Stimulated activated CD8-positive, alpha-beta memory T cell treated with anti-CD3 and anti-CD28 coated beads, Interleukin-15, amount 100 ng/mL, for 1 hour (primary cell): ENCODE measurements at regions not wholly inside any gene's neighbourhood (a gene's known extent, or its start where the extent isn't known, plus 50 kb on each side); places are given as distances from the start of the nearest gene placed in this dataset.
"Not testable (repeated sequence)": the region's sequence is repeated elsewhere in the genome, so short reads cannot be mapped to it uniquely, and the experiment has no call there.

Experiments
- DNase-seq: peaks from one replicate; pipeline ENCODE4 v3.0.0-alpha.2; 2020; ENCODE audit warnings: low read depth

DNA sequence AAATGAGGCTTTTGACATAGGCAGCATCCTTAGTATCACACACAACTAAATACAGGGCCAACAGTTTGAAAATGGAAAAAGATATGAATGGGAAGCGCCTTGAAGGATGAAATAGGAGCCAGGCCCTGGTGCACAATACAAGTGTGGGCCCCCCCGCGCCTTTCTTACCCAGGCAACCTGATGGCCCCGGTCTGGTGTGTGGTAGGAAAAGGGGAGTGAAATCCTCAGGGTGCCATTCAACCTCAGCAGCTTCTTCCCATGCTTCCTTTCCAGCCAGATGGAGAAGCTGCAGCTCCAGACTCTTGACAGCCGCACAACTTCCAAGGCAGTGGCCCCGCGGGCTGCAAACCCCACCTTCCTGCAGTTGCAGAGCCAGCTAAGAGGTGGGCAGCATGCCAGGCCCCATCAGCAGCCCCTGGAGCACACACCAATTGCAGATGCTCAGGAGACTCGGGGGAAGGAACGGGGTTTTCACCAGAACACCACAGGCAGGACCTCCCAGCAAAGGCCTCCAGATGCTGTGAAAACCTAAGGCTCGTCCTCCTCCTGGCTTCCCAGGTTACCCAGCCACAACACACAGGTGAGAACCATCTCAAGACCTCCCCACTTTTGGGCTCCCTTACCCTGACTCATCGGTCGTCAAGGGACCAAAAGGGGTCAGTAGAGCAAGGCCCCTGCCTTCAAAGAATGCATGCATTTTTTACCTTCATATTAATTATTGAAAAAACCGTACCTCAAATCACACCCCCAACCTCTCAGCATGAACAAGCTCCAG lies 101.6 kb downstream of the CPN2 start:
- no peak for DNase-seq

DNA sequence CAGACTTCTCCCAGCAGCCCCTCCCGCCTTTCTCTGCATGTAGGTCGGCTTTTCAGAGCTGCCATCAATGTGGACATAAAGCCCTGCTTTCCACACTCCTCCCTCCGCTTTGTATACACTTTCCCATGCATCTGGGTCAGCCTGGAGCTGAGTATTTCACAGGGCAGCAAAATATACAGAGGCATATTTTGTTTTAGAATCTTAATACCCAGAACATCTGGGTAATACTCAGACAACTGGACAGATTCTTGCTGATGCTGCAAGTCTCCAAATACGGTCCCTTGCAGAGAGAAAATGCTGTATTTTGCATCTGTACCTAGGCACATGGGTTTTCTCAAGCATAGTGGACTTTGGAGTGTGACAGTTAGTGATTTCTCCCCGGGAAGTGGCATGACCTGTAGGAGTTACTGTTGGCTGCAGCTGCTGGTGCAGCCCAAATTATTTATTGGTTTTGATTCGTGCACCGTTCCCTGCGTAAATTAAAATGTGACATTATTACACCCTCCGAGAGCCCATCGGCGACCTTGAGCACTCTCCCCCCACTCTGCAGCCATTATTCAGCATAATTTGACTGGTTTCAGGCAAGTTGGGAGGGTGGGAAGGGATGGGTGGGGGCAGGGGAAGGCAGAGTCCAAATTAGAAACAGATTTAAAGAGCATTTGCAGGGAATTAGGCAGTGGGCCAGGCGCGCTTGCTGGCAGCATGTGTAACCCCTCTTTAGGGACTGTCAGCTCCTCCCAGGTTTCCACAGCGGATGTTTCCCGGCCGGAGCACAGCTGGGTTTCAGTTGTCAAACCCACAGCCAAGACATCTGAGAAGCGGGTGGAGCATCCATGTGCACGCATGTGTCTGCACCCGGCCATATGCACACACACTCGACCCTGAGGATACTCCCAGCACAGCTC lies 100.8 kb downstream of the CPN2 start:
- DNase-seq, result no peak

DNA sequence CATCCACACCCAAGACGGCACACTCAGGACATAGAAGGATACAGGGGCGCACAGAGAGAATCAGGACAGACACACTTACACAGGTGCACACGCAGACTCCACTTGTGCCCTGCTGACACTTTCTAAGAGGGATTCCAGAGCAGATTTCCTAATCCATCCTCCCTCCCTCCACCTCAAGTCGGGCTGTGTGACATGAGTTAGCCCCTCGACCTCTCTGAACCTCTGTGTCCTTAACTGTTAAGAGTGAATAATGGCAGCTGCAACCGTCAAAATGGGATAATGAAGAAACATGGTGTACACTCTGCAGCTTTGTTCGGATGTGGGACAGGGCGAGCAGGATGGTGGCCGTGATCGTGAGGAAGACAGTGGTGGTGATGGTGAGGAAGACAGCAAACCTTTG lies 100.1 kb downstream of the CPN2 start:
- no peak for DNase-seq

DNA sequence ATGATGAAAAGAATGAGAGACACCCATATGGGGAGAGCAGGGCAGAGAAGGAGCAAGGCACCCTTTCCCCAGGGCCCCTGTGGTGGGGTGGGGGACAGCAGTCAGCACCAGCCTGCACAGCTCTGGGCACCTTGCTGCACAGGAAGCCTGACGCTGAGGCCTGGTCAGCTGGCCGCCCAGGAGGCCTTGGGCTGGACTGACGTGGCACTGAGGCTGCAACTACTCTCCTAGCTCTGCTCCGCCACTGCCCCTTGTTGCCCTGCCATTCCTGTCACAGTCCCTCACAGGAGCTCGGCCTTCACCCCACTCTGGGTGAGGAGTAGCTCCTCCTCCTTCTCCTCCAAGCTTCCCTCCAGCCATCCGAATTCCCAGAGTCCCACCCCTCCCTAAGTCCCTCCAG lies 99.7 kb downstream of the CPN2 start:
- no peak for DNase-seq

DNA sequence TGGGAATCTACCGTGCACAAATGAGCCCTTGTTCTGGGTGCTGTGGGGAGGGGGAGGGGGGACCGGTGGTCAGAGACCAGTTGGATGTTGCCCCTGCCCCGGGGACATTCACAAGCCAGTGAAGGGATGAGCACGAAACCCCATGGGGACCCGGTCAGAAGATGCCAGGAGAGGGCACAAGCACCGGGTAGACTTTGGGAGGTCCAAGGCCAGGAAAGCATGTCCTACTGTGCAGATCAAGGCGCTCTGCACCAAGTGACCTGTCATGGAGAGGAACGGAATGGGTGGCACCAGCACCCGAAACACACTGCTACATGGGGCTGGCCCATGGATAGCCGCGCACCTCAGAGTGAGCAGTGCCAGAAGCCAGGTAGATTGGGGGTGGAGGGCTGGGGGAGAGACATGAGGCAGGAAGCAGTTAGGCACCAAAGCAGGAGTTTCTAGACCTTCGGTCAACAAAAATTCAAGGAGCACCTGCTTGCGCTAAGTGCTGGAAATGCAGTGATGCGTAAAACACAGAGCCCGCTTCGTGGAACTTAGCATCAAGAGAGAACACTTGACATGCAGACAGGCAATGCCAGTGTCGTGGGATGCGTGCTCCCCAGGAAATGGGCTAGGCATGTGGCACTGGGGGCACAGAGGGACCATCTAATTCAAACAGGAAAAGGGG lies 99.1 kb downstream of the CPN2 start:
- DNase-seq, result no peak

DNA sequence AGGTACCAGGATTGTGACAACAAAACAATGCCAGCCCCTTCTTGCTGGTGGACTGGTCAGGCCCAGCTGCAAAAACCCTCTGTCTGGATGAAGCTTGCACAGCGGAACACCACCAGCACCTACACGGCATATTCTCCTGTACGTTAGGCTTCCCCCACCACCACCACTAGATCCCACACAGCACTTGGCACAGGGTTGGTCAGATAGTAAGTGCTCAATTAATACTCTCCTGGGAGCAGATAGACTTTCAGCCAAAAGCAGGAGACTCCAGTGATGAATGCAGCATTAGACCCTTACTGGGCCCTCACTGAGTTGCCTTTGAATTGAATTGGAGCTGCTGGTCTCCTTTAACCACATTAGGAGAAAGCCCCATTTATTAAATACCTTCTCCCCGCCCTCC lies 97.9 kb downstream of the CPN2 start:
- DNase-seq, result no peak

DNA sequence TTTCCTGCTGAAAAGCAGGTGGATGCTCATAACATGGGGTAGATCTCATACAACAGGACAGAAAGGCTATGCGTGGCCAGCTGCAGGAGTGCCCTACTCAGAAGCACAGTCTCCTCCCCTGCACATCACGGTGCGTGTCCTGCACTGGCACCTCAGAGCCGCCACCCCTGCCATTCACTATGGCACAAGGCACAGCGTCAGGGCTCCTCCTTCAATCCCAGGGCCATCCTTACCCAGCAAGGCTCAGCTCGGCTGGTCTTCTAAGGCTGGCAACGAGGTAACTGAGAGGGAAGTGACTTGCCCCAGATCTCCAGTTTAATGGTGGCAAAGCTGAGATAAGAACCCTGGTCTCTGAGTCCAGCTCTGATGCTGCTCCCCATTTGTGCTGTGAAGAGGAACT lies 97.1 kb downstream of the CPN2 start:
- no peak for DNase-seq

DNA sequence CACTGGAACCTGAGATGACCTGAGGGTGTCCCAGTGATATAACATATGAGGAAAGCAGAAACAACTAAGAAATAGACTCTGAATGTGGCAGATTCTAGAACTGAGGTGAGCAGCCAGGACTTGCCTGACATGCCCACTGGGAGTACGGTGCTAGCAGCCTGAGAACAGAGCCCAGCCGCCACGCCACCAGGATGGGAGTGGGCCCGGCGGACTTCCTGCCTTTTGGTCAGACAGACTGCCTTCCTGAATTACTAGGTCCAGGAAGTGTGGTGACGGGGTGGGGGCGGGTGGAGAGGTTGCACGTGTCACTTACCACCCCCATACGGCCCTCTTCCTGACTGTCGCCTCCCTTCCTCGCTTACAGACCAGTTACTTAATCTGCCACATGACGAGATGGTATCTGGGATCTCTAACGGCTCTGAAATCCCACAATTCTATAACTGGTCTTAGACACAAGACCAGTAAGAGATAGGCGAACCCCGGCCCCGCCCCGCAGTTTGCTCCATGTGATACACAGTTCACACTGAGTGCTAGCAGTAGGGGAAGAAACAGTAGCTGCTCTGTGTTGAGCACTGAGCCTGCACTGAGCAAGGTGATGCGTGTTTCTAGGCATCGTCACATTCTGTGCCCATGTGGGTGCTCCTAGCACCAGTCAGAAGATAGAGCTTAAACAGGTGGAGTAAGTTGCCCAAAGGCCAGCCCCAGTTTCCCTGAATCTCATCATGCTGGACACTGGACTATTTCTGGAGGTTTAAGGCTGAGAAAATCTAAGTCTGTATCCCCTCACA lies 95.7 kb downstream of the CPN2 start:
- peak; percentile 2 for DNase-seq

DNA sequence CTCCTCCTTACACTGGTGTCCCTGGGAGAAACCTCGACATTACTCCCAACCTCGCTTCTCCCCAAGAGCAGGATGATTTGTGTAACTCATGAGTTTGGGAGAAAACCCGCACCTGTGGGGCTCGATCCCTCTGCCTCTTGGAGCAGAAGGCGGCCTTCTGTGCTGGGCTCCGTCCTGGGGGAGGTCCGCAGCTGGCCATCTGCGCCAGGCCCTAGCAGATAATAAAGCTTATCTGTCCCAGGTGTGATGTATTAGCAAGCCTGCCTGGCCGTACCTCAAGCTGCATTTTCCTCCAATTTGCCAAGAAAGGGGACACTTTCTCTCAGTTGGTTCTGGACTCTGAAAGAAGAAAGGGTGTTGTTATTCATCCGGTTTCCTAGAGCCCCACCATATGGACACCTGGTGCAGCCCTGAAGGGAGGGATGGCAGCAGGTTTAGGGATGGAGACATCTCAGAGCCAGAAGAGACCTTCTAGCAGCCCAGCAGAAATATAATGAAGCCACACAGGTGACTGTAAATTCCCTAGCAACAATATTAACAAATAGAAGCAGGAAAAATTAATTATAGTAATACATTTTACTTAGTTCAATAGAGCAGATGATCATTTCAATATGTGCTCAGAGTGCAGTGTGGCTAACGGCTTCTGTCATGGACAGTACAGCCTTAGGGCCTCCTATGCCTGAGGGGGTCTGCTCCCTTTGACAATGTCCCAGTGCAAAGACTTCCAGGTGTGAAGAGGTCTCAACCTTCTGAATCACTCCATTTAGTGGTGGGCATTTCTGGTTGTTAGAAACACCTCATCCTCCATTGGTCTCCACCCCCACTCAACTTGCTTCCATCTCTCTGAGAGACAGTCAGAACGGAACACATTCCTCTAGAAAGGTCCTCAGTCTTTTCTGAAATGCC lies 94.8 kb downstream of the CPN2 start:
- DNase-seq, result no peak

DNA sequence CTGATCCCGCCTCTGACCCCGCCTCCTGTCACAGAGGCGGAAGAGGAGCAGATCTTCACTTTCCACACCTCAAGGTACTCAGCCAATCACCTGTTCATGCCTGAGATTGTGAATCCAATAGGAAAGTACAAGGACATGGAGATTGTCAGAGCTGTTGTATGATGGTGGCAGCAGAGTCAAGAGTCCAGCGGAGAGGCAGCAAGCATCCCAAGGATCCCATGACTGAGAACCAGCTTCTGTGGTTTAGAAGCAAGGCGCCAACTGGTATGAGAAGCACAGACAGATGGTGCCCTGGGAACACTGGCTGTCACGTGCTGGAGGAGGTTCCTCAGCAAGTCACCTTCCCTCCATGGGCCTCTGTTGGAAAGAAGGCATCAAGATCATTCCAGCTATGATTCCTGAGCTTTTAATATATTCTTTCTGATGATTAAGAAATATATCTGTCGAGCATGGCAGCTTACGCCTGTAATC lies 93.9 kb downstream of the CPN2 start:
- no peak for DNase-seq

DNA sequence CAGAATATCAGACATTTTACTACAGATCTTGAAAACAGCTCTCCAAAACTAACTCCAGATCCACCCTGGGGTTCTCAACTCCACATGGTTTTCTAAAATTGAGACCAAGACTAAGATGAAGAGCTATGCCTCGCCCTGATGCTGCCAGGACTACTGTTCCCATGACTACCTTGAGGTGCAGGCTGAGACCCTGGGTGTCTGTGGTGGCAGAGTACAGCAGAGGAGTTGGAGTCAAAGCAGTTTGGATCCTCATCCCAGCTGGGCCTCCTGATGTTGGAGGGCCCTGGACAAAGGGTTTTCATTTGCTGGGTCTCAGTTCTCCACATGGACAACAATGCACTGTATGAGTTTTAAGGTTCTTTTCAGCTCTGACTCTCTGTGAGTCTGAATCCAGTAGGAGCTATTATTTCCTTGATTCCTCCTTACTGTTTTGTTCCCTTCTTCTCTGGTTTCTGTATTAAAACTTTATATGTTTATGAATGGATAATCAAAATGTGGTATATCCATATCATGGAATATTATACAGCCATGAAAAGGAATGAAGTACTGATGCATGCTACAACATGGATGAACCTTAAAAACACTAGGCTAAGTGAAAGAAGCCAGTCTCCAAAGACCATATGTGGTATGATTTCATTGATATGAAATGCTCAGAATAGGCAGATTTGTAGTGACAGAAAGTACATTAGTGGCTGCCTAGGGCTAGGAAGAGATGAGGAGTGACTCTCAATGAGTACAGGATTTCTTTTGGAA lies 93.0 kb downstream of the CPN2 start:
- DNase-seq, result no peak

DNA sequence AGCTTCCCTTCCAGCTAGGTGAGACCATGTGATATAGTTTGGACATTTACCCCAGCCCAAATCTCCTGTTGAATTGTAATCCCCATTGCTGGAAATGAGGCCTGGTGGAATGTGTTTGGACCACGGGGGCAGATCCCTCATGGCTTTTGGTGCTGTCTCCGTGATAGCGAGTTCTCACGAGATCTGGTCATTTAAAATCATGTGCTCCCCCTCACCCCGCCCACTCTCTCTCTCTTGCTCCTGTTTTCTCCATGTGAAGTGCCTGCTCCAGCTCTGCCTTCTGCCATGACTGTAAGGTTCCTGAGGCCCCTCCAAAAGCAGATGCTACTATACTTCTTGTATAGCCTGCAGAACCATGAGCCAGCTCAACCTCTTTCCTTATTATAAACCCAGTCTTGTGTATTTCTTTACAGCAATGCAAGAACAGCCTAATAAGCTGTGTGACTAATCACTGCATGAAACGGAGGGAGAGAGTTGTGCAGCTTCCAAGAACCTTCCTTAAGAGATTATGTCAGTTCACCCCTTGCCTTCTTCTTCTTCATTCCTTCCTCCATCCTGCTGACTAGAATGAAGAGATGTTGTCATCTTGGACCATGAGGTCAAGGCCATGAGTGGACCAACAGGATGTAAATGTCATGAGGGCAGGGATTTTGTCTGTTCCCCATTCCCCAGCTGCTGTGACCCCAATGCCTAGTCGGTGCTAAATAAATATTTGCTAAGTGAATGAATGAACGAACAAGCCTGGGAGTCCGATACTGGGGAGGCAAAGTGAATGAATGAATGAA lies 91.0 kb downstream of the CPN2 start:
- no peak for DNase-seq

DNA sequence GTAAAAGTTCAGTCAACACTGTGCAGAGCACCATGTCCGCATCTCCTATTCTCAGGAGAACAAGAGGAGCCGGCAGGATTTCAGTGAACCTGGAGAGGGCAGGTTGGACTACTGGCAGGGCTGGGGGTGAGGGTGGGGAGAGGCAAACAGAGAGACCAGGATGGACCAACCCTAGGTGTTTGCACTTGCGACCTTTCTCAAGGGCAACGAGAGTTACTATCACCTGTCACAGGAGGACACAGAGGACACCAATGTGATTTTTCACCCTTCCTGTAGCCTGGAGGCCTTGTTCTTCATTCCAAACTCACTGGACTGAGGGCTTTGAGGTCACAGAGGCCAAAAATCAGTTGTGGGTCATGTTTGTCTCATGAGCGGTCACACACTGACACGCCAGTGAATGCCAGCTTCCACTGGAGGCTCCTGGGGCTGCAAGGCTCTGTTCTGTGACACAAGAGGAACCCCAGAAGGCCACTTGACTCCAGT lies 89.5 kb downstream of the CPN2 start:
- DNase-seq, result no peak

DNA sequence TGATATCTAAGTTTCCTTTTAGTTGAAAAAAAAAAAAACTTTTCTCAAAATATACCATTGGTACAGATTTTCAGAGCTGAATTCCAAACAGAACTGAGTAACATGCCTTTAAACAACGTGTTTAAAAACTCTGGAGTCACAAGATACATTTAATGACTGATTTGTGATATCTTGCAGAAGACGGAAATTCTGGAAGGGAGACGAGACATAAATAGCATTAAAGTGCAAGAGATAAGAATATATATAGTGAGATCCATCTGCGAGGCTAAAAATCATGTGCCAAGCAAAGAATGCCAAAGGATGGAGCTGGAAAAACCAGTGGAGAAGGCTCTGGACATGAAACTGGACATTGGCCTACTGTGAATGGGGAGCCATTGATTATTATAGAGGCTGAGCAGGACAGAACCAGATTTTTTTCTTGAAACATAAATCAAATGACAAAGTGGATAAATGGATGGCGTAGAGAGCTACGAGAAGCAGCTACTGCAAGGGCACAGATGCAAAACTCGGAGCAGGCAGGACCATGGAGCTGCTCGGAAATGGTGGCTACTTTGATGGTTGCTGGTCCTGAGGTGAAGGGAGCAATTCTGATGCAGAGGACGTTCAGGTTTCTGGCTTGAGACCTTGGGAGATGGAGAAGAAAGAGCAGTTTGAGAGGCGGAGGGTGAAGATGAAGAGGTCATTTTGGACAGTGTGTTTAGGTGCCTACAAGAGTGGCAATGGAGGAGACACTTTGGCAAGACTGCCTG lies 88.8 kb downstream of the CPN2 start:
- no peak for DNase-seq

DNA sequence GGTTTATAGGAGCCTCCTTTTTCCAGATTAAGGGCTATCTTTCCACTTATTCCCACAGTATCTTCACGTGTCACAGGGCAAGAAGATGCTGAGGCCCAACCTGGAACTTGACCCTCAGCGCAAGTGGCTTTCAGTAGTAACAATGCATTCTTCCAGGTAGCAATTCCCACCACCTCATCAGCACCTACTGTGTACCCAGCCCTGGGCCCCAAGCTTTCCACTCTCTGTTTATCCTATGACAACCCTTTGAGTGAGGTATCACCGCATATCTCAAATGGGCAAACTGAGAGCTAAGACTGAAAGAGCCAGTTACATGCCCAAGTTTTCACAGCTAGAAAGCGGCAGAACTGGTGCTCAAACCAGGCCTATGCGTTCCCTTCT lies 88.2 kb downstream of the CPN2 start:
- no peak for DNase-seq

DNA sequence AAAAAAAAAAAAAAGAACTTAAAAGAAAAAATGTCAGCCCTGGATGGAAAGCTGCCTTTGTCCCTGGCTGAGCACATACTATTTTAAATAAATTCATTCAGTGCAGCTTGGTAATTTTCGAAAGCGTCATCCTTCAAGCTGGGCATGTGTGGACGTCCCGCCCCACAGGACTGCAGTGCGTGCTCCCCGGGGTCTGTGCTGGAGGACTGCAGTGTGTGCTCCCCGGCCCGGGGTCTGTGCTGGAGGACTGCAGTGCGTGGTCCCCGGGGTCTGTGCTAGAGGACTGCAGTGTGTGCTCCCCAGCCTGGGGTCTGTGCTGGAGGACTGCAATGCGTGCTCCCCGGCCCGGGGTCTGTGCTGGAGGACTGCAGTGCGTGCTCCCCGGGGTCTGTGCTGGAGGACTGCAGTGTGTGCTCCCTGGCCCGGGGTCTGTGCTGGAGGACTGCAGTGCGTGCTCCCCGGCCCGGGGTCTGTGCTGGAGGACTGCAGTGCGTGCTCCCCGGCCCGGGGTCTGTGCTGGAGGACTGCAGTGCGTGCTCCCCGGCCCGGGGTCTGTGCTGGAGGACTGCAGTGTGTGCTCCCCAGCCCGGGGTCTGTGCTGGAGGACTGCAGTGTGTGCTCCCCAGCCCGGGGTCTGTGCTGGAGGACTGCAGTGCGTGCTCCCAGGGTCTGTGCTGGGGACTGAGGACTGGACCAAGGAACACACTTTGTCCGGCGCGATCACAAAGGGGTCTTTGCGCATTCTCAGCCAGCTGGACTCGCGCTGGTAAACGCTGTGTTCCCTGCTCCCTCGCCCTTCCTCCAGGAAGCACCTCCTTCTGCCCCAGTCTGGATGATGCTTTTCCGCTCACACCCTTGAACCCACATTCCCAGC lies 86.3 kb downstream of the CPN2 start:
- not testable (repeated sequence) for DNase-seq

DNA sequence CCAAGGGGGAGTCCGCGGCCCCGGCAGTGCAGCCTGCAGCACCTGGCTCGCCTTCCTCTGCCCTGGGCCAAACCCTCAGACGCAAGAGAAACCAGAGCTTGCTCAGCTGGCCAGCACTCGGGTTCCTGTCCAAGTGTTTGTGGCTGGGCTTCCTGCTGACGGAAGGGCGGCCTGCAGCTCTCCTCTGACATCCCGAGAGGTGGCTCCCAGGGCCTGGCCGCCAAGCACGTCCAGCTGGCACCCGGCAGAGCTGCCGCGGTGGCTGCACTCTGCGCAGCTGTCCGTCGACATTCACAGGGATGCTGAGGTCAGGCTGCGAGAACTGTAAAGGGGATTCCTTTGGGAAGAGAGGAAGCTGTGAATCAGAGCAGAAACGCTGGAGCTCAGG lies 85.6 kb downstream of the CPN2 start:
- no peak for DNase-seq
